ENCODE measurements at regions not wholly inside any gene's neighbourhood (a gene's known extent, or its start where the extent isn't known, plus 50 kb on each side); places are given as distances from the start of the nearest gene placed in this dataset.

- no peak overlapping the region for H3K4me3 ChIP-seq (replicated peaks; ENCODE audit: low read depth, low read length)
- TF ChIP-seq CTCF (IDR thresholded peaks at IDR 0.05; ENCODE audit: low read depth, low read length, missing control alignments) = no peak
- DNase-seq (ENCODE audit: extremely low read depth, low read depth) = no peak
Observed at GRCh38 chr10:9668411-9668810, 1349.3 kb upstream of the CELF2 start.

- DNase-seq (ENCODE audit: extremely low read depth, low read depth) = no peak
- H3K4me3 ChIP-seq (replicated peaks; ENCODE audit: low read depth, low read length) = no peak overlapping the region
- no peak for TF ChIP-seq CTCF (IDR thresholded peaks at IDR 0.05; ENCODE audit: low read depth, low read length, missing control alignments)
Observed at GRCh38 chr10:9670911-9671310, 1346.8 kb upstream of the CELF2 start.

- TF ChIP-seq CTCF (IDR thresholded peaks at IDR 0.05; ENCODE audit: low read depth, low read length, missing control alignments) = peak; percentile 12
- H3K4me3 ChIP-seq (replicated peaks; ENCODE audit: low read depth, low read length) = no peak overlapping the region
- DNase-seq (ENCODE audit: extremely low read depth, low read depth) = no peak
Observed at GRCh38 chr10:9681655-9682054, 1336.0 kb upstream of the CELF2 start.

- no peak for DNase-seq (ENCODE audit: extremely low read depth, low read depth)
- no peak overlapping the region for H3K4me3 ChIP-seq (replicated peaks; ENCODE audit: low read depth, low read length)
- no peak for TF ChIP-seq CTCF (IDR thresholded peaks at IDR 0.05; ENCODE audit: low read depth, low read length, missing control alignments)
Observed at GRCh38 chr10:9682802-9683201, 1334.9 kb upstream of the CELF2 start.

- no peak for DNase-seq (ENCODE audit: extremely low read depth, low read depth)
- no peak for TF ChIP-seq CTCF (IDR thresholded peaks at IDR 0.05; ENCODE audit: low read depth, low read length, missing control alignments)
- no peak overlapping the region for H3K4me3 ChIP-seq (replicated peaks; ENCODE audit: low read depth, low read length)
Observed at GRCh38 chr10:9684186-9684585, 1333.5 kb upstream of the CELF2 start.

GRCh38 chr10:9685596-9685995 lies 1332.1 kb upstream of the CELF2 start:
- no peak overlapping the region for H3K4me3 ChIP-seq (replicated peaks; ENCODE audit: low read depth, low read length)
- TF ChIP-seq CTCF (IDR thresholded peaks at IDR 0.05; ENCODE audit: low read depth, low read length, missing control alignments) = no peak
- DNase-seq (ENCODE audit: extremely low read depth, low read depth) = no peak

- no peak overlapping the region for H3K4me3 ChIP-seq (replicated peaks; ENCODE audit: low read depth, low read length)
- TF ChIP-seq CTCF (IDR thresholded peaks at IDR 0.05; ENCODE audit: low read depth, low read length, missing control alignments) = no peak
- no peak for DNase-seq (ENCODE audit: extremely low read depth, low read depth)
Observed at GRCh38 chr10:9688711-9689110, 1329.0 kb upstream of the CELF2 start.
